Transverse colon (tissue), 4 donors: ENCODE measurements at regions not wholly inside any gene's neighbourhood (a gene's known extent, or its start where the extent isn't known, plus 50 kb on each side); places are given as distances from the start of the nearest gene placed in this dataset.

Experiments
- CTCF ChIP-seq, 5 experiments: fragments of 200-600 bp in 3 of 5; fragments of 450-650 bp in 2 of 5; sonication (generic) in 3 of 5; IDR thresholded peaks; 1 replicate in 2 of 5; 2 replicates in 3 of 5; pipeline ENCODE4 v1.5.1; 2016 to 2017; ENCODE audit warnings: antibody characterized with exemption in 5 of 5, inconsistent platforms in 3 of 5, mild to moderate bottlenecking in 2 of 5, moderate library complexity in 1 of 5
- EP300 ChIP-seq: sonication (generic); formaldehyde crosslinking; IDR thresholded peaks from one replicate; pipeline ENCODE4 v1.6.1; 2017; ENCODE audit warnings: antibody characterized with exemption, low read depth
- POLR2A ChIP-seq: fragments of 450-650 bp; IDR thresholded peaks from one replicate; pipeline ENCODE4 v1.6.1; 2016; ENCODE audit warnings: antibody characterized with exemption, mild to moderate bottlenecking, moderate library complexity
- POLR2AphosphoS5 ChIP-seq, 3 donors: sonication (generic); formaldehyde crosslinking; IDR thresholded peaks; one replicate each; pipeline ENCODE4 v1.6.1; 2016; ENCODE audit warnings: antibody characterized with exemption in 3 of 3

GRCh38 chrX:121179972-121180371, 132.6 kb downstream of the GLUD2 start:
- TF ChIP-seq POLR2AphosphoS5 (IDR thresholded peaks at IDR 0.05) (no peak), CTCF (IDR thresholded peaks at IDR 0.05) (no peak), POLR2A (no peak), EP300 (no peak)
